Thoracic aorta (tissue), 2 donors: ENCODE measurements at regions not wholly inside any gene's neighbourhood (a gene's known extent, or its start where the extent isn't known, plus 50 kb on each side); places are given as distances from the start of the nearest gene placed in this dataset.

Source experiments
- ATAC-seq: fragments of 150-250 bp; one replicate; pipeline ENCODE4 v1.8.0; 2017; ENCODE audit warnings: low read depth; ENCODE audit not compliant: insufficient number of reproducible peaks, low FRiP score
- DNase-seq: peaks from one replicate; pipeline ENCODE4 v3.0.0-alpha.2; 2020; ENCODE audit warnings: low spot score
- H3K27ac ChIP-seq, 2 donors: fragments of 200-600 bp; sonication (generic); 1 replicate in 1 of 2; 2 replicates in 1 of 2; pipeline ENCODE4 v1.5.1; 2016; ENCODE audit warnings: mild to moderate bottlenecking in 2 of 2, moderate library complexity in 2 of 2
- H3K27me3 ChIP-seq: fragments of 200-600 bp; sonication (generic); replicated peaks from 2 replicates; pipeline ENCODE4 v1.6.0; 2016; ENCODE audit warnings: mild to moderate bottlenecking; ENCODE audit not compliant: insufficient read depth
- H3K36me3 ChIP-seq: fragments of 200-600 bp; sonication (generic); one replicate; pipeline ENCODE4 v1.5.1; 2016
- H3K4me1 ChIP-seq, 2 donors: fragments of 200-600 bp; sonication (generic); 1 replicate in 1 of 2; 2 replicates in 1 of 2; pipeline versions ENCODE4 v1.5.1 to v1.6.0; 2016; ENCODE audit warnings: low read depth in 2 of 2, mild to moderate bottlenecking in 1 of 2; ENCODE audit not compliant: control insufficient read depth in 1 of 2
- H3K4me3 ChIP-seq: fragments of 200-600 bp; sonication (generic); 2 replicates; pipeline ENCODE4 v1.5.1; 2016; ENCODE audit warnings: mild to moderate bottlenecking
- H3K9me3 ChIP-seq: fragments of 200-600 bp; sonication (generic); 2 replicates; pipeline ENCODE4 v1.5.1; 2016
- CTCF ChIP-seq: fragments of 200-600 bp; sonication (generic); IDR thresholded peaks from one replicate; pipeline ENCODE4 v1.5.1; 2019; ENCODE audit warnings: antibody characterized with exemption

GRCh38 chr4:153966641-153967040, 177.8 kb upstream of the SFRP2 start:
- no peaks in the 10 kb centered on the region for H3K36me3 ChIP-seq
- H3K4me3 ChIP-seq = no peak overlapping the region
- H3K4me1 ChIP-seq = no peaks in the 10 kb centered on the region
- no peaks in the 10 kb centered on the region for H3K27me3 ChIP-seq
- no peak for DNase-seq
- no peaks in the 10 kb centered on the region for H3K9me3 ChIP-seq
- no peak overlapping the region for H3K27ac ChIP-seq
- TF ChIP-seq CTCF = no peak
- ATAC-seq = no peak

- Histone ChIP-seq H3K27ac (no peak overlapping the region), H3K4me3 (no peak overlapping the region), H3K27me3 (no peaks in the 10 kb centered on the region), H3K4me1 (no peaks in the 10 kb centered on the region), H3K9me3 (no peaks in the 10 kb centered on the region), H3K36me3 (no peaks in the 10 kb centered on the region)
- ATAC-seq (no peak), DNase-seq (no peak)
- no peak for TF ChIP-seq CTCF
These were observed 174.3 kb upstream of the SFRP2 start for GRCh38 chr4:153963216-153963615.

- H3K27me3 ChIP-seq = no peaks in the 10 kb centered on the region
- H3K4me1 ChIP-seq = no peaks in the 10 kb centered on the region
- ATAC-seq (no peak), DNase-seq (no peak)
- H3K4me3 ChIP-seq = no peak overlapping the region
- no peak overlapping the region for H3K27ac ChIP-seq
- H3K36me3 ChIP-seq = no peaks in the 10 kb centered on the region
- no peak for TF ChIP-seq CTCF
- H3K9me3 ChIP-seq = no peaks in the 10 kb centered on the region
These were observed 173.6 kb upstream of the SFRP2 start for GRCh38 chr4:153962311-153963039.

- Histone ChIP-seq H3K27ac (no peak overlapping the region), H3K4me3 (no peak overlapping the region)
- ATAC-seq = no peak
These were observed 166.4 kb upstream of the SFRP2 start for GRCh38 chr4:153955327-153955726.

DNA sequence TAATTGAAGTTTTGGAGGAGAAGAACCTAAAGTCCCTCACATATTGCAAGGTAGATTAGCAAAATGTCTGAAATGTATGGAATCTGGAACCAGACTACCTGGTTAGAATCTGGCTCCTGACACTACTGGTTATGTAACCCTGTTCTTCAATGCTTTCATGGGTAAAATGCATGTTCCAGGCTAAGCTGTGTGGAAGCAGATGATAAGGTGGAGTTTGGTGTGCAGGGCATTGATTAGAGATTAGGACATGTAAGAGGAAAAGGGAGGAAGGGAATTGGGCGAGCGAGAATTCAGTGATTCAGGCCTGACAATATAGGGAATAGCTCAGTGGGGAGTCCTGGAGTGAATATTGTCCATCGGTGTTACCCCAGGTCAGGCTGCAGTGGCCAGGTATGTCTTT, 165.8 kb upstream of the SFRP2 start:
- no peak for TF ChIP-seq CTCF
- ATAC-seq = no peak
- Histone ChIP-seq H3K27me3 (no peaks in the 10 kb centered on the region), H3K4me1 (peaks cover 0 to 6% of the 10 kb centered on the region in 2 donors), H3K9me3 (no peaks in the 10 kb centered on the region), H3K4me3 (no peak overlapping the region), H3K27ac (no peak overlapping the region), H3K36me3 (no peaks in the 10 kb centered on the region)
- no peak for DNase-seq

More at GRCh38 chr4:153955327-153955726, 166.4 kb upstream of the SFRP2 start:
- Histone ChIP-seq H3K27me3 (no peaks in the 10 kb centered on the region), H3K9me3 (no peaks in the 10 kb centered on the region), H3K36me3 (no peaks in the 10 kb centered on the region), H3K4me1 (peaks cover 0 to 5% of the 10 kb centered on the region in 2 donors)
- no peak for DNase-seq
- TF ChIP-seq CTCF = no peak
